OCI-LY7 (cell line): ENCODE measurements at regions not wholly inside any gene's neighbourhood (a gene's known extent, or its start where the extent isn't known, plus 50 kb on each side); places are given as distances from the start of the nearest gene placed in this dataset.

Source experiments
- CTCF ChIP-seq: fragments of 200-600 bp; sonication (generic); conservative IDR thresholded peaks from 2 replicates; pipeline ENCODE4 v1.5.1; 2014; ENCODE audit warnings: mild to moderate bottlenecking, antibody characterized with exemption, low read length, moderate library complexity, mixed read lengths
- EZH2phosphoT487 ChIP-seq: fragments of 200-600 bp; sonication (generic); IDR thresholded peaks from 2 replicates; pipeline ENCODE4 v1.6.1; 2018; ENCODE audit warnings: low read depth, borderline replicate concordance, mild to moderate bottlenecking, mixed run types, antibody characterized with exemption, low read length, moderate library complexity, mixed read lengths

GRCh38 chr2:173792741-173793140 lies 172.4 kb downstream of the SP3 start:
- TF ChIP-seq CTCF, result no peak
- TF ChIP-seq EZH2phosphoT487, result no peak
